ENCODE measurements at regions not wholly inside any gene's neighbourhood (a gene's known extent, or its start where the extent isn't known, plus 50 kb on each side); places are given as distances from the start of the nearest gene placed in this dataset.
"Not testable (repeated sequence)": the region's sequence is repeated elsewhere in the genome, so short reads cannot be mapped to it uniquely, and the experiment has no call there.

DNA sequence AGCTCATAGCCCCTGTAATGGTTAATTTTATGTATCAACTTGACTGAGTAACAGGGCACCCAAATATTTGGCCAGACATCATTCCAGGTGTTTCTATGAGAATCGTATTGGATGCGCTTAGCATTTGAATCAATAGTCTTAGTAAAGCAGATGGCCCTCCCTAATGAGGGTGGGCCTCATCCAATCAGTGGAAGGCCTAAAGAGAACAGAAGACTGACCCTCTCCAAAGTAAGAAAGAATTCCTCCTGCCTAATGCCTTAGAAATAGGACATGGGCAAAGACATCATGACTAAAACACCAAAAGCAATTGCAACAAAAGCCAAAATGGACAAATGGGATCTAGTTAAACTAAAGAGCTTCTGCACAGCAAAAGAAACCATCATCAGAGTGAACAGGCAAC is 352.5 kb upstream of the SASH1 start:
- DNase-seq: no peak

DNA sequence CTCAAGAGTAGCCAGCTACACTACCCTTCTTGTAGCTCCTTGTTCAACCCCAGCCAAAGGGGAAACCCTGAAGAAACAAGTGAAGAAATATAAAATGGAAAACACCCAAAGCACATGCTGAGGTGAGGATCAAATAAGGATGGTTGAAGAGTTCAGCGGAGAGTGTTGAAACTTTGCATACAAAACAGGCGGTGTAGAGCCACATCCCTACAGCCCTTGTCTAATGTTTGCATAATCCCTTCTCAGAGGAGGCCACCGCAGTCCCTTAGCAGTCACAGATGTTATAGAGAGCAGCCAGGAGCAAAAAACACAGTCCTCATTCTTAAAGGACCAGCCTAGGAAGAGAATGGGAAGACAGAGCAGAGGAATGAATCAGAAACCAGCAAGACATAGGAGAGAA is 350.7 kb upstream of the SASH1 start:
- DNase-seq: no peak

GRCh38 chr6:147999001-147999540 is 343.6 kb upstream of the SASH1 start:
- no peak for DNase-seq

DNA sequence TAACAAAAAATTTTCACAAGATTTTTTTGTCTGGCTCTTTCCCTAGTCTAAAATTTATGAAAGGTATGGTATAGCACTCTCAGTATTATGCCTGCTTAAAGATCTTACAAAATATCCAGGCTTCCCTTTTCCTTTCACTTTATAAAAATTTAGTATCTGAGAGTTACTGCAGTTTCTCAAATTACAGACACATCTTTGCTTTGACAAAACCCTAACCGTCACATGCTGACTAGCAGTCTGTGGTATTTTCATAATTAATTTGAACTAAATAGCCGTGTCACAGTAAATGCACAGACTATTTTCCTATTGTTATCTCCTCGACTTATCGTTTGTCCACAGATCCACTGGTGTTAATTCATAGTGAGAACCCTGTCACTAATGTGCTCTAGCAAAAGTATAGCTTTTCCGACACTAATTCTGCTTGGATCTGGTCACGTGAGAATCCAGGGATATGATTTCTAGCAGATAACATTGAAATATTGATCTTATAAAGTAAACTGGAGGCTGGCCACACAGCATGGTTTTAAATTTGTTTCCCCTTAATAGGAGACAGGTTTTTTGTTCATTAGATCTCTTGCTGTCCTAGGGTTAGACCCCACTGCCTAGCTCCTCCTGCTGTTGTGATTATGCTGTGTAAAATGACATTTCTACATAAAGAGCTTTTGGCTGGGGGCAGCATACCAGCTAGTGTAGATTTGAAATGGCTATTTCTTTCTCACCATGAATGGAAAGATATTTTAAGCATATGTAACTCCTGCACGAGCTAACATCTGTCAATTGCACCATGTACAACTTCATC is 340.6 kb upstream of the SASH1 start:
- no peak for DNase-seq

- no peak for DNase-seq
Observed at GRCh38 chr6:148004651-148005050, 338.0 kb upstream of the SASH1 start.

DNA sequence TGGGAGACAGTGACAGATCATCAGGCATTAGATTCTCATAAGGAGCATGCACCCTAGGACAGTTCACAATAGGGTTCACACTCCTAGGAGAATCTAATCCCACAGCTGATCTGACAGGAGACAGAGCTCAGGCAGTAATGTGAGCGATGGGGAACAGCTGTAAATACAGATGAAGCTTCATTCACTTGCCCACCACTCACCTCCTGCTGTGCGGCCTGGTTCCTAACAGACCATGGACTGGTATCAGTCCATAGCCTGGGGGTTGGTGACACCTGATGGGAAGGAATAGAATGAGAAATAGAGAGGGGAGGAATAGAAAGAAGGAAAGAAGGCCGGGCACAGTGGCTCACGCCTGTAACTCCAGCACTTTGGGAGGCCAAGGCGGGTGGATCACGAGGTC is 336.8 kb upstream of the SASH1 start:
- DNase-seq: no peak

DNA sequence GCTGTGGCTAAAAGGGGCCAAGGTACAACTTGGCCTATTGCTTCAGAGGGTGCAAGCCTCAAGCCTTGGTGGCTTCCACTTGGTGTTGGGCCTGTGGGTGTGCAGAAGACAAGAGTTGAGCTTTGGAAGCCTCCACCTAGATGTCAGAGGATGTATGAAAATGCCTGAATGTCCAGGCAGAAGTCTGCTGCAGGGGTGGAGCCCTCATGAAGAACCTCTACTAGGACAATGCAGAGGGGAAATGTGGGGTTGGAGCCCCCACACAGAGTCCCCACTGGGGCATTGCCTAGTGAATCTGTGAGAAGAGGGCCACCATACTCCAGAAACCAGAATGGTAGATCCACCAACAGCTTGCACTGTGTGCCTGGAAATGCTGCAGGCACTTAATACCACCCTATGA is 332.1 kb upstream of the SASH1 start:
- DNase-seq: not testable (repeated sequence)

GRCh38 chr6:148016013-148016412 is 326.6 kb upstream of the SASH1 start:
- DNase-seq: no peak

DNA sequence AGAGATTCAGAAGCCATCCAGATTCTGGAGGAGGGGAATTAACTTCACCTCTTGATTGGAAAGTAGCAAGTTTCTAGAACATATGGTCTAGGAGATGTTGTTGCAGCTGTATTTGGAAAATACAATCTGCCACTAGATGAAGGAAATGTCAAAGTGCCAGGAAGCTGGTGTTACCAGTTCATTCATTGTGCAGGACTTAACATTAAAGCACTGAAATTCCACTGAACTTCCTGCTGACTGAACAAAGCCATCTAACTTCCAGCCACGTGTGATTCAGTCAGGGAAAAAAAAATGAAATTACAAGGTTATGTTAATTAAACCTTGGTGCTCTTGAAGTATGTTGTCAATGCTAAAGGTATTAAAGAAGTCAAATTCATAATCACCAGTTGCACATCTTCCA is 321.5 kb upstream of the SASH1 start:
- DNase-seq: no peak

DNA sequence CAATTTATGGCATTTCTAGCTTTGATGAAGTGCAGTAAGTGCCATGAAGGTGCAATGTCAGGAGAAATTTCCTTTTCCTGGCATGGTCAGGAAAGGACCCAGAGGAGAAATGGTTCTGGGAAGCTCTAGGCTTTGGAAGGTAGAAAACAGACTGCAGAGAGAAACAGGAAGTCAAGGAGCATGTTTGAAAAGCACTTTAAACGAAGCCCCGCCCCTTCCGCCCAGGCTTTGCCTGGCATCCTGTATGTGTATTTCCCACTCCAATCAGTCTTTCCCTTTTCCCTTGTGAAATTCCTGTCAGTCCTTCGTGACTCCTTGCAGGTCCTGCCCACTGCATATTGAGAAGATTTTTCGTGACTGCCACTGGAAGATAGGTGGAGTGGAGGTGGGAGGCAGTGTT is 320.9 kb upstream of the SASH1 start:
- DNase-seq: no peak

DNA sequence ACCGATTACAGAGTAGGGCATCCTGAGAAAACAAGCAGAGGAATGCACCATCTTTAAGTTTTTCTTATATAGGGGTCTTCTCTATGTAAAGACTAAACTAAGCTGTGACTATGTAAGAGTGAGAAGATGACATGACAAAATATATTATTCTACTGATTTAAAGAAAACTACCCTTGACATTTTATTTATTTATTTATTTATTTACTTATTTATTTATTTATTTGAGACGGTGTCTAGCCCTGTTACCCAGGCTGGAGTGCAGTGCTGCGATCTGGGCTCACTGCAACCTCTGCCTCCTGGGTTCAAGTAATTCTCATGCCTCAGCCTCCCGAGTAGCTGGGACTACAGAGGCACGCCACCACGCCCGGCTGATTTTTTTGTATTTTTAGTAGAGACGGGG is 320.4 kb upstream of the SASH1 start:
- DNase-seq: not testable (repeated sequence)

GRCh38 chr6:148027201-148027600 is 315.4 kb upstream of the SASH1 start:
- no peak for DNase-seq

- no peak for DNase-seq
Observed at GRCh38 chr6:148035806-148036390, 306.7 kb upstream of the SASH1 start.

- no peak for DNase-seq
Observed at GRCh38 chr6:148037496-148037895, 305.1 kb upstream of the SASH1 start.

DNA sequence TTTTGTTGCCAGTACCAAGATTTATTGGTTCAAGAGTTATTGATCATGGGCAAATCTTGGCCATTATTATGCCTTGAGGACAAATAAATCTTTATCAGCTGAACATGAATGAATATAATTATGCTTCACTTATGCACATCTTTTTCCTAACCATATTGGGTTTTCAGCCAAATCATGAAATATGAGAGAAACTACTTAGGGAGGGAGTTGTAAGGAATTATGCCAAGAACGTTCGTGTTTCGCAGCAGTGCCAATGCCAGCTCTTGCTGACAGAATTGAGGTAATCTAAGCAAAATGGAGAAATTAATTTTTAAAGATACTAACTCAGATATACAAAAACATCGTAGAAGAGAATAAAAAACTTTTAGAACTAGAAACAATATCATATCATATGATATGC is 301.1 kb upstream of the SASH1 start:
- DNase-seq: no peak

DNA sequence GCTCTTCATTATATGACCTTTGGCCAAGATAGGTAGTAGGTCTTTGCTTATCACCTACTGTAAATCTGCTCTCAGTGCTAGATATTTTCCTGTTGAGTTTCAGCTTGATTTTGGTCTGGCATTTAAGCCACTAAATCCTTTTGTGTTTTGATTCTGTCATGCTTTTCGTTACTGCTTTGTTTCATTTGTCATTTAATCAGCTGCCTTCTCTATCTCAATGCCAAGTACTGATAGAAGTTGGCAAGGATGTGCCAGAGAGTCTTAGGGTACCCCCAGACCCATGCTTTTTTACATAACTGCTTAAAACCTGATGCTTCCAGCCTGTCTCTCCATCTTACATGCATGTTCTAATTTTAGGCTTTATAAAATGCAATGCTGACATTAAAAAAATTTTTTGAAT is 300.1 kb upstream of the SASH1 start:
- no peak for DNase-seq

DNA sequence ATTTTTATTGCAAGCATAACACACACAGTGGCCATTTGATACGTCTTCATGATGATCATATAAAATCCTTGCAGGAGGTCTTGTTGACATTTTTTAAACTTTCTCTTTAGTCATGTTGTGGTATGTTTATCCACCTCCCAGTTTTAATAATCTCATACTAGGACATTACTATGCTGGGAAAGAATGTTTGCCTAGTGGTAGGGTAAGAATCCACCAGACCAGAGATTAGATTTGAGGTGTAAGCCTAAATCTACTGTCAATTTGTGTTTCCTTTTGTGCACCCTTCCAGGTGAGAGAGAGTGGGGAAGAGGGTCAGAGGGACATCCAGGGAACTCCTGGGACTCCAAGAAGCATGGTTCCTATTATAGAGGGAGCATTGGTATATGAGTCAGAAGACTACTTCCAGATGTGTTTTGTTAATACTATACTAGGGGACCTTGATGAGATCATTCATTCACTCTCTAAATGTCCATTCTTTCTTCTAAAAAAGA is 298.3 kb upstream of the SASH1 start:
- DNase-seq: no peak

DNA sequence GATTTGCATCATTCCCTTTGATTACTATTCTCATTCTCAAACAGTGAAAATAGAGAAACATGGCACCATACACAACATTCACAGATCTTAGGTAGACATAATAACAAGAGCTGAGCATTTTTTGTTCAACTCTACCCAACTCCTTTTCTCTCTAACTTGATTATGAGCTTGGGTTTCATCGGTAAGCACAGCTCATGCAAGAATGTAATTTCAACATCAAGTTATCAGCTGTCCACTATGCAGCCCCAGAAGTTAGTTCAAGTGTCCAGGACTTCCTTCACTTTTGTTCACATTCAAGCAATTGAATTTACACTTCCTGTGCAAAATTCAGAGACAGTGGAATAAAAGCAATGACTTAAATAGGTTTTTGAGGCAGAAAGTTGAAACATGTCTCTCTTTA is 297.7 kb upstream of the SASH1 start:
- no peak for DNase-seq

- DNase-seq: no peak
Observed at GRCh38 chr6:148053209-148053608, 289.4 kb upstream of the SASH1 start.

GRCh38 chr6:148053796-148054195 is 288.8 kb upstream of the SASH1 start:
- DNase-seq: no peak

- DNase-seq: no peak
Observed at GRCh38 chr6:148054219-148054618, 288.4 kb upstream of the SASH1 start.

- no peak for DNase-seq
Observed at GRCh38 chr6:148055419-148055818, 287.2 kb upstream of the SASH1 start.

DNA sequence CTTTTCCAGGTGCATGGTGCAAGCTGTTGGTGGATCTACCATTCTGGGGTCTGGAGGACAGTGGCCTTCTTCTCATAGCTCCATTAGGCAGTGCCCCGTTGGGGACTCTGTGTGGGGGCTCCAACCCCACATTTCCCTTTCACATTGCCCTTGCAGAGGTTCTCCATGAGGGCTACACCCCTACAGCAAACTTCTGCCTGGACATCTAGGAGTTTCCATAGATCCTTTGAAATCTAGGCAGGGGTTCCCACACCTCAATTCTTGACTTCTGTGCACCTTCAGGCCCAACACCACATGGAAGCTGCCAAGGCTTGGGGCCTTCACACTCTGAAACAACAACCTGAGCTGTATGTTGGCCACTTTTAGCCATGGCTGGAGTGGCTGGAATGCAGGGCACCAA is 282.8 kb upstream of the SASH1 start:
- no peak for DNase-seq

GRCh38 chr6:148064406-148065134 is 278.1 kb upstream of the SASH1 start:
- DNase-seq: no peak
